ENCODE measurements at regions not wholly inside any gene's neighbourhood (a gene's known extent, or its start where the extent isn't known, plus 50 kb on each side); places are given as distances from the start of the nearest gene placed in this dataset.

DNA sequence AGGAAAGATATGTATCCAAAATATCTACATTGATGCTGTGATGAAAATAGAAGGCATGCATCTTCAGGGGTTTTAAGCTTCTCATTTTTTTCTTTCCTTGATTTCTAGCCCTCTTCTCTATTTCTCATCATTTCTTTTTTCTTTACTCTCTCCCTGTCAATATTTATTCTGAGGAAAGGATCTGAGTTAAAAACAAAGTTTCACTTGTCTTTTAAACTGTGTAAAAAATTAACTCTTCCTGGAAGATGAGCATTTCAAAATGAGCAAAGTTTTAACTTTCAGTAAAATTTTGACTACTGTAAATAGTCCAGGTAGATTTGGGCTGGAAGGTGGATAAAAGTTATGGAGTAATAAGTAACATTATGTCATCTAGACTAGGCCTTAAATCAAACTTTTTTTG, 500.2 kb upstream of the GBE1 start:
- H3K27ac ChIP-seq (ENCODE audit: low read depth, low read length) = no peak overlapping the region

DNA sequence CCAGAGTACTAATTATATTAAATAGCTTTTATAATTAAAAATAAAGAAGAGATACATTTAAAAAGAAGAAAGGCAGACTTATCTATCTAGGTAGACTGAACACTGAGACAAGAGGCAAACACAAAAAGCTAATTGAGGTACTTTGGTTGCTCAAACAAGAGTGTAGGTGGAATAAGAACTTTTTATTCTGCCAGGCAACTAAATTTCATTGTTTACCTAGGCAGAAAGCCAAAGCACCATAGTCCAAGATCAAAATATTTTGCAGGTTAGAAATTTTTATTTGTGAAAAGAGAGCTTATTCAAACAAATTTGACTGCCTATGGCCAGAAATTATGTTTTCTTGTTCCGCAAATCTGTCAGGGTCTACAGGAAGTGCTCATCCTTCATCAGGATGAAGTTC, 499.6 kb upstream of the GBE1 start:
- H3K4me3 ChIP-seq (ENCODE audit: low read length) = no peak overlapping the region
- H2BK15ac ChIP-seq (replicated peaks; ENCODE audit: low read depth) = no peak overlapping the region
- H3K9ac ChIP-seq (ENCODE audit: low read length) = no peak overlapping the region
- no peaks in the 10 kb centered on the region for H3K79me1 ChIP-seq (ENCODE audit: low read length)
- no CpG with 5 or more reads among the region's 1 CpG for WGBS (ENCODE audit: extremely low coverage, insufficient coverage, low lambda C conversion rate)
- H3K36me3 ChIP-seq (ENCODE audit: control insufficient read depth, insufficient read depth, low read length) = no peaks in the 10 kb centered on the region
- H2AK5ac ChIP-seq (ENCODE audit: low read length) = no peak overlapping the region
- H3K79me2 ChIP-seq (ENCODE audit: control insufficient read depth, insufficient read depth, low read length) = no peaks in the 10 kb centered on the region
- H4K5ac ChIP-seq (ENCODE audit: low read length) = no peak overlapping the region
- H2BK5ac ChIP-seq (ENCODE audit: low read length) = no peak overlapping the region
- H3K4me2 ChIP-seq (ENCODE audit: low read length) = no peak overlapping the region
- H2BK120ac ChIP-seq (ENCODE audit: low read depth, low read length) = no peak overlapping the region
- DNase-seq = no peak
- no peak overlapping the region for H4K8ac ChIP-seq (ENCODE audit: low read depth, low read length)
- no peak overlapping the region for H3K4ac ChIP-seq (ENCODE audit: low read depth, low read length)
- H3K27me3 ChIP-seq (ENCODE audit: insufficient read depth, low read length, poor library complexity) = no peaks in the 10 kb centered on the region
- no peak overlapping the region for H3K27ac ChIP-seq (ENCODE audit: low read depth, low read length)
- no peak overlapping the region for H3K56ac ChIP-seq (ENCODE audit: low read length)
- no peak overlapping the region for H3K23ac ChIP-seq (ENCODE audit: low read length)
- no peak overlapping the region for H3K18ac ChIP-seq (ENCODE audit: low read length)
- no peaks in the 10 kb centered on the region for H3K4me1 ChIP-seq (ENCODE audit: control insufficient read depth, low read depth, low read length)

More for the DNA sequence above, 500.2 kb upstream of the GBE1 start:
- no peaks in the 10 kb centered on the region for H3K36me3 ChIP-seq (ENCODE audit: control insufficient read depth, insufficient read depth, low read length)
- H2BK15ac ChIP-seq (replicated peaks; ENCODE audit: low read depth) = no peak overlapping the region
- no peak overlapping the region for H2BK5ac ChIP-seq (ENCODE audit: low read length)
- H3K23ac ChIP-seq (ENCODE audit: low read length) = no peak overlapping the region
- H3K4me2 ChIP-seq (ENCODE audit: low read length) = no peak overlapping the region
- no peaks in the 10 kb centered on the region for H3K27me3 ChIP-seq (ENCODE audit: insufficient read depth, low read length, poor library complexity)
- H3K79me1 ChIP-seq (ENCODE audit: low read length) = no peaks in the 10 kb centered on the region
- H3K18ac ChIP-seq (ENCODE audit: low read length) = no peak overlapping the region
- DNase-seq = no peak
- no peak overlapping the region for H4K8ac ChIP-seq (ENCODE audit: low read depth, low read length)
- no peak overlapping the region for H2AK5ac ChIP-seq (ENCODE audit: low read length)
- H3K56ac ChIP-seq (ENCODE audit: low read length) = no peak overlapping the region
- H4K5ac ChIP-seq (ENCODE audit: low read length) = no peak overlapping the region
- no peaks in the 10 kb centered on the region for H3K4me1 ChIP-seq (ENCODE audit: control insufficient read depth, low read depth, low read length)
- H3K79me2 ChIP-seq (ENCODE audit: control insufficient read depth, insufficient read depth, low read length) = no peaks in the 10 kb centered on the region
- no peak overlapping the region for H3K9ac ChIP-seq (ENCODE audit: low read length)
- no peak overlapping the region for H2BK120ac ChIP-seq (ENCODE audit: low read depth, low read length)
- H3K4me3 ChIP-seq (ENCODE audit: low read length) = no peak overlapping the region
- no peak overlapping the region for H3K4ac ChIP-seq (ENCODE audit: low read depth, low read length)

DNA sequence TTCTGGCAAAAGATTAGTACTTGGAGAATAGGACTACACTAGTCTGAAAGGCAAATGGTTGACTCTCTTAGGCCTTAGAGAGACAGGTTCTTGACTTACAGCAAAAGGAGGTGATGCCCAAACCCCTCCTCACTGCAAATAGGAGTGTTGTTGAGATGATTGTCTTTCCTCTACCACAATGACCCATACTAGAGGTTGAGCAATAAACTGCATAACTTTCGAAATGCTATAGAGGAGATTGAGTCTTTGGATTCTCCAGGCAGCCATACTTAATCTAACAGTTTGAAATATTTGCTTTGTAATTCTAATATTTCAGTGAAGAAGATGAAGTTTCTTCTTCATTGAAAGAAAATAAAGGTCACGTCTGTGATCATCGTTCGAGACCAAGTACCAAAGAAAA, 498.5 kb upstream of the GBE1 start:
- H3K56ac ChIP-seq (ENCODE audit: low read length) = no peak overlapping the region
- H3K4me3 ChIP-seq (ENCODE audit: low read length) = no peak overlapping the region
- H3K9ac ChIP-seq (ENCODE audit: low read length) = no peak overlapping the region
- WGBS (ENCODE audit: extremely low coverage, insufficient coverage, low lambda C conversion rate) = no CpG with 5 or more reads among the region's 4 CpGs
- H4K8ac ChIP-seq (ENCODE audit: low read depth, low read length) = no peak overlapping the region
- H3K27me3 ChIP-seq (ENCODE audit: insufficient read depth, low read length, poor library complexity) = no peaks in the 10 kb centered on the region
- no peak overlapping the region for H3K4me2 ChIP-seq (ENCODE audit: low read length)
- H2BK15ac ChIP-seq (replicated peaks; ENCODE audit: low read depth) = no peak overlapping the region
- no peaks in the 10 kb centered on the region for H3K79me2 ChIP-seq (ENCODE audit: control insufficient read depth, insufficient read depth, low read length)
- H3K18ac ChIP-seq (ENCODE audit: low read length) = no peak overlapping the region
- H2BK5ac ChIP-seq (ENCODE audit: low read length) = no peak overlapping the region
- H3K27ac ChIP-seq (ENCODE audit: low read depth, low read length) = no peak overlapping the region
- H2AK5ac ChIP-seq (ENCODE audit: low read length) = no peak overlapping the region
- no peak overlapping the region for H4K5ac ChIP-seq (ENCODE audit: low read length)
- no peak for DNase-seq
- H3K36me3 ChIP-seq (ENCODE audit: control insufficient read depth, insufficient read depth, low read length) = no peaks in the 10 kb centered on the region
- H3K79me1 ChIP-seq (ENCODE audit: low read length) = no peaks in the 10 kb centered on the region
- no peak overlapping the region for H3K4ac ChIP-seq (ENCODE audit: low read depth, low read length)
- no peak overlapping the region for H2BK120ac ChIP-seq (ENCODE audit: low read depth, low read length)
- H3K23ac ChIP-seq (ENCODE audit: low read length) = no peak overlapping the region
- H3K4me1 ChIP-seq (ENCODE audit: control insufficient read depth, low read depth, low read length) = no peaks in the 10 kb centered on the region

DNA sequence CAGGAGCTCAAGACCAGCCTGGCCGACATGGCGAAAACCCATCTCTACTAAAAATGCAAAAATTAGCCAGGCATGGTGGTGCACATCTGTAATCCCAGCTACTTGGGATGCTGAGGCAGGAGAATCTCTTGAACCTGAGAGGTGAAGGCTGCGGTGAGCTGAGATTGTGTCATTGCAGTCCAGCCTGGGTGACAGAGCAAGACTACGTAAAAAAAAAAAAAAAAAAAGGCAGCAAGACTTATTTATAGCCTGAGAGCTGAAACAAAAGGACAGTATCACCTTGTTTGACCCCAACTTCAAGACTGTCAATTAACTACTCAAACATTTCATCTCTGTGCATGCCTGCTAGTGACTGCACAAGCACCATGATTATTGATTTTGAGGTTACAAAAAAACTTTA, 478.9 kb upstream of the GBE1 start:
- H3K79me2 ChIP-seq (ENCODE audit: control insufficient read depth, insufficient read depth, low read length) = no peaks in the 10 kb centered on the region
- WGBS (ENCODE audit: extremely low coverage, insufficient coverage, low lambda C conversion rate) = no CpG with 5 or more reads among the region's 4 CpGs
- H3K36me3 ChIP-seq (ENCODE audit: control insufficient read depth, insufficient read depth, low read length) = no peaks in the 10 kb centered on the region
- H3K23ac ChIP-seq (ENCODE audit: low read length) = no peak overlapping the region
- no peaks in the 10 kb centered on the region for H3K4me1 ChIP-seq (ENCODE audit: control insufficient read depth, low read depth, low read length)
- no peak overlapping the region for H3K9ac ChIP-seq (ENCODE audit: low read length)
- H3K27me3 ChIP-seq (ENCODE audit: insufficient read depth, low read length, poor library complexity) = no peaks in the 10 kb centered on the region
- no peak overlapping the region for H2BK15ac ChIP-seq (replicated peaks; ENCODE audit: low read depth)
- no peak overlapping the region for H2BK120ac ChIP-seq (ENCODE audit: low read depth, low read length)
- H4K8ac ChIP-seq (ENCODE audit: low read depth, low read length) = no peak overlapping the region
- H2AK5ac ChIP-seq (ENCODE audit: low read length) = no peak overlapping the region
- no peak overlapping the region for H2BK5ac ChIP-seq (ENCODE audit: low read length)
- no peak overlapping the region for H3K4ac ChIP-seq (ENCODE audit: low read depth, low read length)
- H3K18ac ChIP-seq (ENCODE audit: low read length) = no peak overlapping the region
- H3K4me2 ChIP-seq (ENCODE audit: low read length) = no peak overlapping the region
- no peak for DNase-seq
- no peak overlapping the region for H4K5ac ChIP-seq (ENCODE audit: low read length)
- H3K79me1 ChIP-seq (ENCODE audit: low read length) = no peaks in the 10 kb centered on the region
- H3K4me3 ChIP-seq (ENCODE audit: low read length) = no peak overlapping the region
- no peak overlapping the region for H3K56ac ChIP-seq (ENCODE audit: low read length)
- H3K27ac ChIP-seq (ENCODE audit: low read depth, low read length) = no peak overlapping the region

DNA sequence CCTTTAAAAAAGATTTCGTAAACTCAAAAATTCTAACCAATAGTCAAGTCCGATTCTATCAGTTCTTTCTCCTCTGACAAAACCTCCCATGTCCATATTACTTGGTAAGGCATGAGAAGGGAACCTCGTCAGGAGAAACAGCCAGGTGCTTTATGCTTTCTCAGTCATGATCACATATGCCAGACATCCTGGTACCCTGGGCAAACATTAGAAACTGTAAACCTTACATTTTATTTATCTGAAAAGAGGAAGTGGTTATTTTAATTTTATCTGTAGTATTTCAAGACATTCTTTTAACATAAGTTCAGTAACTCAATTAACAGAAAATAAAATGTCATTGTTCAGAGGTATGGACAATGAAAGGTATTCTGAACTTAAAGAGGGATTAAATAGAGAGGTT, 474.8 kb upstream of the GBE1 start:
- WGBS (ENCODE audit: extremely low coverage, insufficient coverage, low lambda C conversion rate) = no CpG with 5 or more reads among the region's 3 CpGs
- Histone ChIP-seq H3K56ac (ENCODE audit: low read length) (no peak overlapping the region), H4K5ac (ENCODE audit: low read length) (no peak overlapping the region)

DNA sequence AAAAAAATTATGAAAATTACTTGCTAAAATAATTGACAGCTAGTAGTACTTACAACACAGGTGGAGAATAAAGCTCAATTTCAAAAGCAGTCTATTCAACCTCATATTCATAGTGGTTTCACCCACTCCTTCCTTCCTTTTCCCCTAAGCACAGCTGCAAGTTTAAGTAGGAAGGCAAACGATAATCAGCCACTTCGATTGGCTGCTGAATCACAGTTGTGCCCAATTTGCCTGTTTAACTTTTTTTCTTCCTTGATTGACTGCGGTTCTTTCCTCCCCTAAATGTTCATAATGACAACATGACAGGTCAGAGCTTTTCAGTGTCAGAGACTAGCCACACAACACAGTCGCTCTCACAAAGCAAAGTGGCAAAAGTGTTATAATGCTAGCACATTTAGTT, 468.0 kb upstream of the GBE1 start:
- Histone ChIP-seq H2BK120ac (ENCODE audit: low read depth, low read length) (no peak overlapping the region), H2BK5ac (ENCODE audit: low read length) (no peak overlapping the region), H3K36me3 (ENCODE audit: control insufficient read depth, insufficient read depth, low read length) (no peaks in the 10 kb centered on the region), H3K23ac (ENCODE audit: low read length) (no peak overlapping the region), H3K79me1 (ENCODE audit: low read length) (no peaks in the 10 kb centered on the region), H3K4me3 (ENCODE audit: low read length) (no peak overlapping the region), H3K4me1 (ENCODE audit: control insufficient read depth, low read depth, low read length) (no peaks in the 10 kb centered on the region), H4K8ac (ENCODE audit: low read depth, low read length) (no peak overlapping the region), H3K79me2 (ENCODE audit: control insufficient read depth, insufficient read depth, low read length) (no peaks in the 10 kb centered on the region), H2BK15ac (replicated peaks; ENCODE audit: low read depth) (no peak overlapping the region), H3K4me2 (ENCODE audit: low read length) (no peak overlapping the region), H4K5ac (ENCODE audit: low read length) (no peak overlapping the region), H3K56ac (ENCODE audit: low read length) (no peak overlapping the region), H2AK5ac (ENCODE audit: low read length) (no peak overlapping the region), H3K9ac (ENCODE audit: low read length) (no peak overlapping the region), H3K27ac (ENCODE audit: low read depth, low read length) (no peak overlapping the region), H3K27me3 (ENCODE audit: insufficient read depth, low read length, poor library complexity) (no peaks in the 10 kb centered on the region), H3K18ac (ENCODE audit: low read length) (no peak overlapping the region), H3K4ac (ENCODE audit: low read depth, low read length) (no peak overlapping the region)
- DNase-seq = no peak
- WGBS (ENCODE audit: extremely low coverage, insufficient coverage, low lambda C conversion rate) = no CpG with 5 or more reads among the region's 4 CpGs

More for the DNA sequence above, 474.8 kb upstream of the GBE1 start:
- Histone ChIP-seq H3K4ac (ENCODE audit: low read depth, low read length) (no peak overlapping the region), H3K4me2 (ENCODE audit: low read length) (no peak overlapping the region), H3K27ac (ENCODE audit: low read depth, low read length) (no peak overlapping the region), H2BK120ac (ENCODE audit: low read depth, low read length) (no peak overlapping the region), H2AK5ac (ENCODE audit: low read length) (no peak overlapping the region), H3K36me3 (ENCODE audit: control insufficient read depth, insufficient read depth, low read length) (no peaks in the 10 kb centered on the region), H3K79me2 (ENCODE audit: control insufficient read depth, insufficient read depth, low read length) (no peaks in the 10 kb centered on the region), H4K8ac (ENCODE audit: low read depth, low read length) (peak overlapping the region; percentile 13), H3K23ac (ENCODE audit: low read length) (no peak overlapping the region), H3K4me1 (ENCODE audit: control insufficient read depth, low read depth, low read length) (no peaks in the 10 kb centered on the region), H3K18ac (ENCODE audit: low read length) (no peak overlapping the region), H2BK15ac (replicated peaks; ENCODE audit: low read depth) (no peak overlapping the region), H3K9ac (ENCODE audit: low read length) (no peak overlapping the region), H2BK5ac (ENCODE audit: low read length) (no peak overlapping the region), H3K27me3 (ENCODE audit: insufficient read depth, low read length, poor library complexity) (no peaks in the 10 kb centered on the region), H3K4me3 (ENCODE audit: low read length) (no peak overlapping the region), H3K79me1 (ENCODE audit: low read length) (no peaks in the 10 kb centered on the region)
- DNase-seq = no peak
